HG03457 (cell line): ENCODE measurements at regions not wholly inside any gene's neighbourhood (a gene's known extent, or its start where the extent isn't known, plus 50 kb on each side); places are given as distances from the start of the nearest gene placed in this dataset.
"Not testable (repeated sequence)": the region's sequence is repeated elsewhere in the genome, so short reads cannot be mapped to it uniquely, and the experiment has no call there.

Experiments
- ATAC-seq: cut with Tn5 transposase; IDR thresholded peaks from one replicate; pipeline ENCODE4 v1.9.1; 2021; ENCODE audit warnings: moderate number of reproducible peaks; ENCODE audit not compliant: unreplicated experiment

DNA sequence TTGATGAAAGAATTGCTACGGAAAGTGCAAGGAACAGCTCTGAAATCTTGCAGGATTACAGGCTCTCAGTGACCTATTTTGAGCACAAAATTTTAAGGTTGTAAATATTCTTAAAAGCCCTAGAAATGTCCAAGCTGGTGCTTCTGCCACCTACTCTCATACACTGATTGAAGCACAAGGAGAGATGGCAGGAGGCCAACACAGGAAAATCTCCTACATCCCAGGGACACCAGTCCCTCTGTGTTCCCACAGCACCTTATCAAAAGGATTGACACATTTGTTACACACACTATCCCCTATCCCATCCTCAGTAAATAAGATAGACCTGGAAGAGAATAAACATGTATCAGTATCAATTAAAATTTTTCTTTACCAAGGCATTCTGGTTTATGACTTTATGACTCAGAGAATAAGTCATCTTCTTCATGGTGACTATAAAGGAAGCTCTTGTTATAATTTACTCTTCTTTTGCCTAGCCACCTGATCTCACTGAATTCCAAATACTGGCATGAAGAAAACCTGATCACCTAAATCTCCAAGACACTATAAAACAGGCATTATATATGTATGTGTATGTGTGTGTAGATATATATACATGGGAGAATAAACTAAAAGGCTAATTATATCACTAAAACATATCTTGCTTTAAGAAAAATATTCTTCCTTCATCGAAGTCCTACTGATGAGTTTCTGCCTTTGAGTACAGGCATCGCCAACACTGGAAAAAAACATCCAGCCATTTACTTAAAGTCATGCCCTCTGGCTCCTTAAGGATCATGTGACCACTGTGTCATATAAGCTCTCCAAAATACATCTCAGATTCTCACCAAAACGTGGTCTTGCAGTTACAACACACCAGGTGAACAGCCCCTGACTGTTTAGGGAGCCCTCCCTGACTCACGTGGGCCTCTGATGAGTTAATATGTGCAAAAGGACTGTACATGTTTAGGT is 208.1 kb upstream of the NR2F2 start:
- ATAC-seq: no peak

DNA sequence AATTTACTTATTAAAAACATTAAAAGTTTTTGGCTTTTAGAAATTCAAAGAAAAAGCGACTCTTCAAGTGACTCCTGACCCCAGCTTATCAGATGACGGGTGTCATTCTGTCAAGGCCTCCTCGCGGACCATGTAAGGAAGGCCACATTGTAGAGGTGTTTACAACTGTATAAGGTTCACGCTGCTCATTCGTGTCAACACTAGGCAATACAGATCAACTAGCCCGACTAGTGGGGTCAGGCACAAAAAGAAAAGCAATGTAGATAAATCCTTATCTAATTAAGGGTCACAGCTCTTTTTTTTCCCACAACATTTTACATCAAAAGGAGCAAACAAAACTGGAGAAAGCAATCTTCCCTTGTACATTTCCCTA is 207.5 kb upstream of the NR2F2 start:
- no peak for ATAC-seq

DNA sequence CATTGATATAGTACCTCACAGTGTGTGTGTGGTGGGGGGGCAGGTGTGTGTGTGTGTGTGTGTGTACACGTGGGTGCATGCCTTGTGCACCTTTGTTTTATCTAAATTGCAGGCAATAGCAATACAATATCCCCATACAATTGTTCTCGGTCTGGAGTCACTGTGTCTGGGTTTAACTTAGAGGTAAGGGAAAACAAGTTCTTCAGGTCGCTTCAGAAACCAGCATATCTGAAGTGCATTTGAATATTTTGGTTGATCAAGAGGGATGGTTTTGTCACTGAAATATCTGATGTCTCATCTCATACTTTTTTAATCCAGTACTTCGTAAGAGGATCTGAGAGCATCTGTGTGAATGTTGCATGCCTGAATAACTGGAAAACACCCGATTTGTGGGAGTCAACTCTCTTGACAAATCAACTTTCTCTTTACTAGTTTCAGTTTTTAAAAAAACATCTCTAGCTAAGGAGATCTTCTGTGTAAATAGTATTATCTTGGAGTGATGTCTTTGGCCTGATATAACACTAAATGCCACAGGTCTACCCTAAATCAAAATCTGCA is 206.8 kb upstream of the NR2F2 start:
- ATAC-seq: no peak

DNA sequence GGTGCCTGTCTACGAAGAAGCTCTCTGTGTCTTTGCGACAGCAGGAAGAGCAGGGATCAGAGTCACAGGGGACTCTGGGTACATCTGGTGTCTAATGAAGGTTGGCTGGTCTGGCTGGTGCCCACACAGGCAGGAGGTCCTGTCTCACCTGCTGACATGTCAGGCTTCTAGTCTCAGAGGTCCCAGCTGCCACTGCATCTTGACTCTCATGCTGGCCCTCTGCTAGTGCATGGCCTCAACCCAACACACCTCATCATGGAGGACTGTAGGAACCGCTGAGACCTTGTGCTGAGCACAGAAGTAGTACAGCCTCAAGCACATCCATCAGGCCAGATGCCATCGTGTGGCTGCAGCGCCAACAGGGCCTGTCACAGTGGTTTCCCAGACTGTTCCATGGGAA is 206.1 kb upstream of the NR2F2 start:
- no peak for ATAC-seq

GRCh38 chr15:96125721-96126415 is 204.6 kb upstream of the NR2F2 start:
- no peak for ATAC-seq

DNA sequence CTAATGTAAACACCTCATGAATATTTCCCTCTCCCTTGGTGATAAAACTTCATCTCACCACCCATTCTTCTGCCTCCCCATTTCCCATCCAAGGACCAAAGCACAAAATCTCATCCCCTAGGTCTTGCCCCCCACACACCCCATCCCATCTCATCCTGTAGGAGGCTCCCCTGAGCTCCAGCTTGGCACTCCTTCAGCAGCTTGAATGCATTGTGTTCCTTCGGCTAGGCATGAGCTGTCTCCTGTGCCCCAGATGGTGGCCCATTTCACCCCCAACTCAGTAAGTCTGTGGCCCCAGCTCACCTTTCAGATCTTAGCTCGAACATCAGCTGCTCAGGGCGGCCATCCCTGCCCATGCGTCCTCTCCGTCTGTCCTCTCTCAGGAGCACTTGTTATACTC is 203.6 kb upstream of the NR2F2 start:
- no peak for ATAC-seq

- no peak for ATAC-seq
Observed at GRCh38 chr15:96130734-96131133, 199.8 kb upstream of the NR2F2 start.

DNA sequence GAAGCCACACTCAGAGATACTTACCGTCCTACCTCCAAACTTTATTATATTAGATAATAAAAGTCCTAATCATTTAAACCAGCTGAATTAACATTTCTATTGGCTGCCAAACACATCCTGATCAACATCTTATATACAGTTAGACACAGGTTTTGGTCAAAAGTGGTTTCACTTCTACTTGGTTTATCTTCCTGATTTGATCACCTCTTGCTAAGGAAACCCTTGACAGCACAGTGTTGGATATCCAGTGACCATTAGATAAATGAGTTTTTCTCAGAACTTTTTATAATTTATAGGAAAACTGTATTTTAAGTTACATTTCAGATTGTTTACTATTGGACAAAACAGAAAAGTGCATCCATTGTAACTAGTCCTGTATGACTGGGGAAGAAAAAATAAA is 198.4 kb upstream of the NR2F2 start:
- no peak for ATAC-seq

GRCh38 chr15:96135166-96136093 is 195.1 kb upstream of the NR2F2 start:
- no peak for ATAC-seq

GRCh38 chr15:96138985-96139384 is 191.5 kb upstream of the NR2F2 start:
- ATAC-seq: no peak

GRCh38 chr15:96142498-96142897 is 188.0 kb upstream of the NR2F2 start:
- ATAC-seq: no peak

DNA sequence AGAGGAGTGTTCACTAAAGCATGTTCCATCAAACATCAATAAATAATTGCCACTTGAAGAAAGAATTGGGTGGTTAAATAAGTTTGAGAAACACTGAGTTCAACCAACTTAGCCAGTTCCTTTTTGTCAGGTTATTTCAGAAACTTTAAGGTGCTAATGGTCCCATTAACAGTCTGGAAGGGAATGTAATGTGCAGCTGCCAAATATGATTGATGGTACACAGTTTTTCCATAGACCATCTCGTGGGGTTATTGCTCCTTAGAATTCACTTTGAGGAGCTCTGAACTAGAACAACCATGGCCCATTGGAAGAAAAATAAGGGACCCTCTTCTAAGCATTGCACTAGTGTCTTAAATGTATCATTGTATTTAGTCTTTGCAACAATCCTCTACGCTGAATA is 185.8 kb upstream of the NR2F2 start:
- ATAC-seq: no peak

DNA sequence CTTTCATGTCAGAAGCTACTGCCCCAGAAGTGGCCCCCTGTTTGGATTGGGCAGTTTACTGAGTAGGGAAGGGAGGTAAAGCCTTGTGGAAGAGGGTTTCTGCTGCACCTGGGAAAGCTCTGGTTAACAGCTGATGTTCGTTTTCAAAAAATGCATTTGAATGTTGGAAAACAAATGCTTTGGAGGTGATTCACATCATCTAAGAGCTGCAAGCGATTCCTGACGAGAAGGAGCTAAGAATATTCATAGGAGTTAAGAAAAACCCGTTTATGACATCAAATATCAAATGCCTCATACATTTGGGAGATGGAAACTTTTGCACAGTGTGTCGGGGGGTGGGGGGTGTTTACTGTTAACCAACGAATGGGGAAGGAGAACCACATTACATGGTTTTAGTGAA is 183.8 kb upstream of the NR2F2 start:
- no peak for ATAC-seq

GRCh38 chr15:96147267-96147666 is 183.2 kb upstream of the NR2F2 start:
- ATAC-seq: no peak

- ATAC-seq: no peak
Observed at GRCh38 chr15:96150254-96150653, 180.2 kb upstream of the NR2F2 start.

DNA sequence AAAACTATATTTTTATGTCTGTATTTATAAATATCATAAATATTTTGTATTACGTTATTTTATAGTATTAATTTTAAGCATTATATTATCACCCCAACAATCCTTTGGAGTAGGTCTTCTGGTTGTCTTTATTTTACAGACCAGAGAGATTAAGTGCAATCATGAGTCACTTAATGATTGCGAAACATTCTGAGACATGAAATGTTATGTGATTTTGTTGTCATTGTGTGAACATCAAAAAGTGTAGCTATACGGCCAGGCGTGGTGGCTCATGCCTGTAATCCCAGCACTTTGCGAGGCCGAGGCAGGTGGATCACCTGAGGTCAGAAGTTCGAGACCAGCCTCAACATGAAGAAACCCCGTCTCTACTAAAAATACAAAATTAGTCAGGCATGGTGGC is 178.8 kb upstream of the NR2F2 start:
- not testable (repeated sequence) for ATAC-seq

- ATAC-seq: no peak
Observed at GRCh38 chr15:96153929-96154328, 176.6 kb upstream of the NR2F2 start.

DNA sequence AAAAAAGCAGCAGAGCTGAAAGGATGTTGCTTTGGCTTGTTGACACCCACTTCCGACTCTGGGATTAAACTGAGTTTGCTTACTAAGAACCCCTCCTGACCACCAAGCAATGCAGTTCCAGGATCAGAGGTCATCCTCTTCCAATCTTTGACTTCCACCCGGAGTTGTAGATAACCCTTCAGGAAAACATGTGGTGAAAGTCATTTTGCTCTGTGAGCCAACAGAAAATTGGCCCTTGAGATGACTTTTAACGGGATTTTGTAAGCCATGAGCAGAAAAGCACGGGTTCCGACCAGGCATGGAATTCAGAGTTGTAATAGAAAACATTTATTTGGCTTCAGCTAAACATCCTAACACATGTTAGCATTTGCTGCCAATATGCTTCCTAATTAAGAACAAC is 171.6 kb upstream of the NR2F2 start:
- no peak for ATAC-seq

DNA sequence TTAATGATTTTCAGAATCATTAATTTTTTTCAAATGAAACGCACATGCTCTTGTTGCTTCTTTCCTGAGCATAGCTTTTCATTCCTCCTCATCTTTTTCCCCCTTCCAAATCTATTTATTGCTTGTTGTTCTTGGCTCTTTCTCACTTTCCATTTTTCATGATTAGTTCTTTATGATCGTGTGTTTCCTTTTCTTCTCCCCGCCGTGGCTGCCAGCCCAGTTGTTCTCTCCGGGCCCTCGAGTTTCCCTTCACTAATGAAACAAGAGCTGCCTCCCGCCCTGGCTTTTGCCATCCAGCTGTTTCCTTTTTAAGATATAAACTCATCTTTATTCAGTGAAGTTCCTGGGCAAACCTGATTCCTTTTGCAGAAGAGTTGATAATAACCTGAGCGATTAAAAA is 170.2 kb upstream of the NR2F2 start:
- ATAC-seq: no peak

- ATAC-seq: no peak
Observed at GRCh38 chr15:96160800-96161199, 169.7 kb upstream of the NR2F2 start.

- ATAC-seq: no peak
Observed at GRCh38 chr15:96162322-96162721, 168.2 kb upstream of the NR2F2 start.
